ENCODE measurements at regions not wholly inside any gene's neighbourhood (a gene's known extent, or its start where the extent isn't known, plus 50 kb on each side); places are given as distances from the start of the nearest gene placed in this dataset.

- no peak for DNase-seq (ENCODE audit: low read depth, low spot score)
- no peak for TF ChIP-seq CTCF (conservative IDR thresholded peaks at IDR 0.05)
- Mint-ChIP-seq H3K27ac (ENCODE audit: unreplicated experiment) (no peak overlapping the region), H3K9me3 (peaks cover 5% of the 10 kb centered on the region), H3K36me3 (ENCODE audit: low read depth) (no peaks in the 10 kb centered on the region), H3K4me1 (no peaks in the 10 kb centered on the region), H3K4me3 (no peak overlapping the region), H3K27me3 (ENCODE audit: low read depth) (no peaks in the 10 kb centered on the region)
Measured at GRCh38 chr2:226380679-226381078, 418.9 kb downstream of the IRS1 start.

DNA sequence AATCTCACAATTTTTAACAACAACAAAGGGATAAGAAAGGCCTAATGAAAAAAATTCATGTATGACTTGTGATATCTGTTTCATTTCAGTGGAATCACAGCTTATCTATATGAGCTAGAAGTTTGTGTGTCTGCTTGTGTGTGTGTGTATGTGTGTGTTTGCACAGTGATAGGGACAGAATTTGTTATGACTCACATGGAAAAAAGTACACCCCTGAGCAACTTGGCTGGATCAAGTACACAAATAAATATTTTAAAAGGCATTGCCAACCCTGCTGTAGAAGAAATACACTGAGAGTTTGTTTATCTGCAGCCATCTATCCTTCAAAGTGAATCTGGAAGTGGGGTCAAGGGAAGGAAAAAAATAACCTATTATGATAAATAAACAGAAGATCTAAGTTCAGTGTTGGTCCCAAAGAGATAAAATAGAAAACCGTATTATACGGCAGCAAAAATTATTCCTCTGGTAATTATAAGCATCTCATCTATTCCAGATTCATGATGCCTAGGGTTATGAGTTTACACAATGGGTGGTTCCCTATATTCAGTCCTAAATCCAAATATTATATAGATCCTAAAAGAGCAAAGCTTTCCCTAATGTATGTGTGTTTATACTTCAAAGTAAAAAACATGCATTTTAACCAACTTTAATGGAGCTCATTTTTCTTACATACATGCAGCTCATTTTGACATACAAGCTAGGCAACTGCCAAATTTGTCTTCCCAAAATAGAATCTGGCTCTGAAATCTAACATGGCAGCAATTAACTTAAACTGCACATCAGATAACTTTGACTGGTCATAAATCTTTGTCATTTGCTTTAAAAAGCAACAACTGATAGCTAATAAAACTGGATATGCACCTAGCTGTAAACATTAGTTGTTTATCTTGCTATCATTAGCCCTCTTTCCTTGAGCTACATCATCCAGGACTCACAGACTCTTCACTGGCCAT lies 420.6 kb downstream of the IRS1 start:
- TF ChIP-seq CTCF (conservative IDR thresholded peaks at IDR 0.05), result no peak
- DNase-seq (ENCODE audit: low read depth, low spot score), result no peak
- H3K27me3 Mint-ChIP-seq (ENCODE audit: low read depth), result no peaks in the 10 kb centered on the region
- H3K9me3 Mint-ChIP-seq, result peaks cover 5% of the 10 kb centered on the region
- H3K27ac Mint-ChIP-seq (ENCODE audit: unreplicated experiment), result no peak overlapping the region
- H3K36me3 Mint-ChIP-seq (ENCODE audit: low read depth), result no peaks in the 10 kb centered on the region
- H3K4me3 Mint-ChIP-seq, result no peak overlapping the region
- H3K4me1 Mint-ChIP-seq, result no peaks in the 10 kb centered on the region

DNA sequence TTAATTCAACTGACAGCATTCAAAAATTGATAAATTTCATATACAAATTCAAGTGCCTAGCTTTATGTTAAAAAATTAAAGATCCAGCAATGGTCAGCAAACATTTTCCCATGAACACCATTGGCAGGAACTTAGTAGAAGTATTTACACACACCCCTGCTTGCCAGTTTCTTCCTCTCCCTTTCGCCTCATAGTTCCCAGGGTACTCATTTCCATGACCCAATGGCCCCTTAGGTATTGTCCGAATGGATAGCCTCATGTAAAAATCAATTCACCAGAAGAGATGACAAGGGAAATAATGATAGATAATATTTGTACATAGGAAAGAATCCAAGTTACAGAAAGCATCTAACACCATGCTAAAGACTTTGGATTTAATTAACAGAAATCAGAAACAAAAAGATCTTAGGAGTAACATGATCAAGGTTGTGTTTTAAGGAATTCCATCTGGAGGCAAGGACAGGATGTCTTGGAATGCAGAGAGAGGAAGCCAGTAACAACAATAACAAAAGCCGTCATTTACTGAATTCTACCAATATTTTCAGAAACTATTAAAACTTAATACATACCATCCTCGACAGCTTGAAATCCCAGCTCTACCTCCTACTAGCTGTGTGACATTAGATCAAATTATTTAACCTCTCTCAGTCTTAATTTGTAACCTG lies 423.0 kb downstream of the IRS1 start:
- H3K9me3 Mint-ChIP-seq, result peaks cover 5% of the 10 kb centered on the region
- DNase-seq (ENCODE audit: low read depth, low spot score), result no peak
- H3K4me3 Mint-ChIP-seq, result no peak overlapping the region
- H3K4me1 Mint-ChIP-seq, result no peaks in the 10 kb centered on the region
- no peaks in the 10 kb centered on the region for H3K27me3 Mint-ChIP-seq (ENCODE audit: low read depth)
- H3K36me3 Mint-ChIP-seq (ENCODE audit: low read depth), result no peaks in the 10 kb centered on the region
- H3K27ac Mint-ChIP-seq (ENCODE audit: unreplicated experiment), result no peak overlapping the region
- TF ChIP-seq CTCF (conservative IDR thresholded peaks at IDR 0.05), result no peak

- TF ChIP-seq CTCF (conservative IDR thresholded peaks at IDR 0.05), result no peak
- Mint-ChIP-seq H3K27ac (ENCODE audit: unreplicated experiment) (no peak overlapping the region), H3K27me3 (ENCODE audit: low read depth) (no peaks in the 10 kb centered on the region), H3K4me3 (no peak overlapping the region), H3K4me1 (no peaks in the 10 kb centered on the region), H3K9me3 (peaks cover 5% of the 10 kb centered on the region), H3K36me3 (ENCODE audit: low read depth) (no peaks in the 10 kb centered on the region)
- no peak for DNase-seq (ENCODE audit: low read depth, low spot score)
Measured at GRCh38 chr2:226366920-226367319, 432.7 kb downstream of the IRS1 start.

- H3K27ac Mint-ChIP-seq (ENCODE audit: unreplicated experiment), result no peak overlapping the region
- peaks cover 5% of the 10 kb centered on the region for H3K9me3 Mint-ChIP-seq
- H3K4me1 Mint-ChIP-seq, result no peaks in the 10 kb centered on the region
- no peaks in the 10 kb centered on the region for H3K27me3 Mint-ChIP-seq (ENCODE audit: low read depth)
- no peak for TF ChIP-seq CTCF (conservative IDR thresholded peaks at IDR 0.05)
- DNase-seq (ENCODE audit: low read depth, low spot score), result no peak
- H3K36me3 Mint-ChIP-seq (ENCODE audit: low read depth), result no peaks in the 10 kb centered on the region
- H3K4me3 Mint-ChIP-seq, result no peak overlapping the region
Measured at GRCh38 chr2:226364217-226364616, 435.4 kb downstream of the IRS1 start.
